Liver (tissue), 3 donors: ENCODE measurements at regions not wholly inside any gene's neighbourhood (a gene's known extent, or its start where the extent isn't known, plus 50 kb on each side); places are given as distances from the start of the nearest gene placed in this dataset.

Source experiments
- EGR1 ChIP-seq, 2 donors: IDR thresholded peaks; 2 replicates each; pipeline ENCODE4 v1.6.1; 2016 to 2018; ENCODE audit warnings: antibody characterized with exemption in 2 of 2, low read depth in 2 of 2
- SP1 ChIP-seq: IDR thresholded peaks from 2 replicates; pipeline ENCODE4 v1.6.1; 2018; ENCODE audit warnings: antibody characterized with exemption, mild to moderate bottlenecking
- TF ChIP-seq, protein P1 (sequence below): fragments of 150-350 bp; IDR thresholded peaks from 2 replicates; pipeline ENCODE4 v1.5.1; 2017; ENCODE audit warnings: improper control_type of control experiment, low read depth, low read length; ENCODE audit not compliant: missing input control
- donor health status: healthy.
- donor health status: healthy.

- TF ChIP-seq EGR1 (IDR thresholded peaks at IDR 0.05; ENCODE audit: low read depth in 2 of 2) (no peak), SP1 (no peak)
- TF ChIP-seq, protein P1, sequence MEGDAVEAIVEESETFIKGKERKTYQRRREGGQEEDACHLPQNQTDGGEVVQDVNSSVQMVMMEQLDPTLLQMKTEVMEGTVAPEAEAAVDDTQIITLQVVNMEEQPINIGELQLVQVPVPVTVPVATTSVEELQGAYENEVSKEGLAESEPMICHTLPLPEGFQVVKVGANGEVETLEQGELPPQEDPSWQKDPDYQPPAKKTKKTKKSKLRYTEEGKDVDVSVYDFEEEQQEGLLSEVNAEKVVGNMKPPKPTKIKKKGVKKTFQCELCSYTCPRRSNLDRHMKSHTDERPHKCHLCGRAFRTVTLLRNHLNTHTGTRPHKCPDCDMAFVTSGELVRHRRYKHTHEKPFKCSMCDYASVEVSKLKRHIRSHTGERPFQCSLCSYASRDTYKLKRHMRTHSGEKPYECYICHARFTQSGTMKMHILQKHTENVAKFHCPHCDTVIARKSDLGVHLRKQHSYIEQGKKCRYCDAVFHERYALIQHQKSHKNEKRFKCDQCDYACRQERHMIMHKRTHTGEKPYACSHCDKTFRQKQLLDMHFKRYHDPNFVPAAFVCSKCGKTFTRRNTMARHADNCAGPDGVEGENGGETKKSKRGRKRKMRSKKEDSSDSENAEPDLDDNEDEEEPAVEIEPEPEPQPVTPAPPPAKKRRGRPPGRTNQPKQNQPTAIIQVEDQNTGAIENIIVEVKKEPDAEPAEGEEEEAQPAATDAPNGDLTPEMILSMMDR = no peak
Measured at GRCh38 chr7:94170836-94171235, 166.7 kb upstream of the BET1 start.
